GM12872 (cell line): ENCODE measurements at regions not wholly inside any gene's neighbourhood (a gene's known extent, or its start where the extent isn't known, plus 50 kb on each side); places are given as distances from the start of the nearest gene placed in this dataset.

Source experiments
- CTCF ChIP-seq: IDR thresholded peaks from 3 replicates; pipeline ENCODE4 v1.5.1; 2011; ENCODE audit warnings: low read depth, mild to moderate bottlenecking, low read length, moderate library complexity; ENCODE audit not compliant: insufficient read depth

- TF ChIP-seq CTCF, result no peak
Observed at GRCh38 chr3:74832925-74833324, 218.5 kb upstream of the CNTN3 start.

GRCh38 chr3:74824366-74824765, 209.9 kb upstream of the CNTN3 start:
- no peak for TF ChIP-seq CTCF

GRCh38 chr3:74814181-74814580, 199.7 kb upstream of the CNTN3 start:
- TF ChIP-seq CTCF, result no peak

GRCh38 chr3:74812756-74813155, 198.3 kb upstream of the CNTN3 start:
- TF ChIP-seq CTCF, result no peak

GRCh38 chr3:74808506-74809275, 194.2 kb upstream of the CNTN3 start:
- TF ChIP-seq CTCF, result no peak

GRCh38 chr3:74801924-74802323, 187.5 kb upstream of the CNTN3 start:
- no peak for TF ChIP-seq CTCF

- no peak for TF ChIP-seq CTCF
Observed at GRCh38 chr3:74789111-74789510, 174.7 kb upstream of the CNTN3 start.
